ENCODE measurements at regions not wholly inside any gene's neighbourhood (a gene's known extent, or its start where the extent isn't known, plus 50 kb on each side); places are given as distances from the start of the nearest gene placed in this dataset.
A peak's percentile ranks its signal among the peaks of the same experiment; 100 is the strongest.
"Not testable (repeated sequence)": the region's sequence is repeated elsewhere in the genome, so short reads cannot be mapped to it uniquely, and the experiment has no call there.

DNA sequence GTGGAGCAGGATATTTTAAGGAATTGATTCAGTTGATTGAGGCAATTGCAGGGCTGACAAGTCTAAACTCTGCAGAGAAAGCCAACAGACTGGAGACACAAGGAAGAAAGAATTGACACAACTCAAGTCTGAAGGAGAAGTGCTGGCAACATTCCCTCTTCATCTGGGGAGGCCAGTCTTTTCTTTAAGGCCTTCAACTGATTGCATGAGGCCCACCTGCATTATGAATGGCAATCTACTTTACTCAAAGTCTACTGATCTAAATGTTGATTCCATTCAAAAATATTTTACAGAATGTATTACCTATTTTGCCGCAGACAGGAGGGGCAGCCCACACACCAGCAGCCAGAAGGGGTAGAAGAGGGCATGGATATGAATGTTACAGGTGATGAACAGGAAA is 425.2 kb downstream of the PCDH10 start:
- H3K4me3 ChIP-seq (replicated peaks in 1 of 2; ENCODE audit: low read depth in 2 of 2, low read length in 2 of 2) = no peak overlapping the region
- no peak for DNase-seq (ENCODE audit: low read depth in 2 of 2)
- TF ChIP-seq, protein P1, sequence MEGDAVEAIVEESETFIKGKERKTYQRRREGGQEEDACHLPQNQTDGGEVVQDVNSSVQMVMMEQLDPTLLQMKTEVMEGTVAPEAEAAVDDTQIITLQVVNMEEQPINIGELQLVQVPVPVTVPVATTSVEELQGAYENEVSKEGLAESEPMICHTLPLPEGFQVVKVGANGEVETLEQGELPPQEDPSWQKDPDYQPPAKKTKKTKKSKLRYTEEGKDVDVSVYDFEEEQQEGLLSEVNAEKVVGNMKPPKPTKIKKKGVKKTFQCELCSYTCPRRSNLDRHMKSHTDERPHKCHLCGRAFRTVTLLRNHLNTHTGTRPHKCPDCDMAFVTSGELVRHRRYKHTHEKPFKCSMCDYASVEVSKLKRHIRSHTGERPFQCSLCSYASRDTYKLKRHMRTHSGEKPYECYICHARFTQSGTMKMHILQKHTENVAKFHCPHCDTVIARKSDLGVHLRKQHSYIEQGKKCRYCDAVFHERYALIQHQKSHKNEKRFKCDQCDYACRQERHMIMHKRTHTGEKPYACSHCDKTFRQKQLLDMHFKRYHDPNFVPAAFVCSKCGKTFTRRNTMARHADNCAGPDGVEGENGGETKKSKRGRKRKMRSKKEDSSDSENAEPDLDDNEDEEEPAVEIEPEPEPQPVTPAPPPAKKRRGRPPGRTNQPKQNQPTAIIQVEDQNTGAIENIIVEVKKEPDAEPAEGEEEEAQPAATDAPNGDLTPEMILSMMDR (IDR thresholded peaks at IDR 0.05; ENCODE audit: low read depth, low read length) = no peak

DNA sequence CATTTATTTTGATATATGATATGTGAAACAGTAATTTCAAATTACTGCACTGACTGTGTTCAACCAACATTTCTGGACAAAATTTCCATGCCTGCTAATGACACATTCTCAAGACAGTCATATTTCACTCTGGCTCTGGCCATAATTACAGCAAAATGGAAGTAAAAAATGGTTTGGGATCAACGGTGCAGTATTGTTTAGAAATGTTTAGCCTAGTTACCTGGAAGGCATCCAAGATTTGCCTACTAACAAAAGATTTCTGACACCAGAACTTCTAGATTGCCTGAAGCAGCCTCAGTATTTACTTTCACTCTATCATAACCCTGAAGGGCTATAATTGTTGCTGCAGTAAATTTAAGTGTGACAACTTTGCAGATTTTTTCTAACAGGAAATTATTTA is 416.3 kb downstream of the PCDH10 start:
- DNase-seq (ENCODE audit: low read depth in 2 of 2) = peak; percentile 2 to 80
- no peak overlapping the region for H3K4me3 ChIP-seq (replicated peaks in 1 of 2; ENCODE audit: low read depth in 2 of 2, low read length in 2 of 2)
- TF ChIP-seq, protein P1 (IDR thresholded peaks at IDR 0.05; ENCODE audit: low read depth, low read length) = no peak

DNA sequence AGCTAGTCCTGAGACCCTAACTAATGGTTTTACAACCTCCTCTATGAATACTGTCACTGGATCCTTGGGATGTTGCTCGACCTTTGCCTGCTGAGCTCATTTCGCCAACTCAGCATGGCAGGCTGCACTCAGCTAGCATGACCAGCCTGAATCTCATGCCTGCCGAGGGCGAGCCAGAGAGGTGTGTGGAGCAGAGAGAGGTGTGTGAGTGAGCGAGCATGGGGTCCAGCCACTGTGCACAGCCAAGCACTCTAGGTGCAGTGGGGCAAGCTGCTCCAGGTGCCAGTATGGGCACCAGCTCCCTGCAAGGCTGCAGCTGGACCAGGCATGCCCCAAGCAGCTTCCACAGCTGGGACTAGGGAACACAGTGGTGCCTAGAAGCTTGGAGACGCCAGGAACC is 410.9 kb downstream of the PCDH10 start:
- TF ChIP-seq, protein P1 (IDR thresholded peaks at IDR 0.05; ENCODE audit: low read depth, low read length) = no peak
- DNase-seq (ENCODE audit: low read depth in 2 of 2) = no peak

DNA sequence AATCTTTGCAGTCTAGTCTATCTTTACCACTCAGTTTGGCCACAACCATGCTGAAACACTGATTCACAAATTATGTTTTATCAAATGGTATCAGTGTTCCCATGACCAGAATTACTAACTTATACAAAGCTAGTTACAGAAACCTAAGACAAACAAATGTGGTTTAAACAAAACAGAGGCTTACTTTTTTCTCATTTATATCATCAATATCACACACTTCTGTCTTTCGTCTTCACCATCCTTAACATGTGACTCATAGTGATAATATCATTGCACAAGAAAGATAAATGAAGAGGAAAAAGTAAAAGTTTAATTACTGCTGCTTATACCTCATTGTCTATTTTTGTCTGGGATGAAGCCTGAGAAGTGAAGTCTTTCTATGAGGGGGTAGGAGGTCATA is 406.6 kb downstream of the PCDH10 start:
- TF ChIP-seq, protein P1 (IDR thresholded peaks at IDR 0.05; ENCODE audit: low read depth, low read length) = no peak
- DNase-seq (ENCODE audit: low read depth in 2 of 2) = peak in 1 of 2 donors; percentile 1
- no peak overlapping the region for H3K4me3 ChIP-seq (replicated peaks in 1 of 2; ENCODE audit: low read depth in 2 of 2, low read length in 2 of 2)

More for the DNA sequence above, 410.9 kb downstream of the PCDH10 start:
- H3K4me3 ChIP-seq (replicated peaks in 1 of 2; ENCODE audit: low read depth in 2 of 2, low read length in 2 of 2) = no peak overlapping the region

DNA sequence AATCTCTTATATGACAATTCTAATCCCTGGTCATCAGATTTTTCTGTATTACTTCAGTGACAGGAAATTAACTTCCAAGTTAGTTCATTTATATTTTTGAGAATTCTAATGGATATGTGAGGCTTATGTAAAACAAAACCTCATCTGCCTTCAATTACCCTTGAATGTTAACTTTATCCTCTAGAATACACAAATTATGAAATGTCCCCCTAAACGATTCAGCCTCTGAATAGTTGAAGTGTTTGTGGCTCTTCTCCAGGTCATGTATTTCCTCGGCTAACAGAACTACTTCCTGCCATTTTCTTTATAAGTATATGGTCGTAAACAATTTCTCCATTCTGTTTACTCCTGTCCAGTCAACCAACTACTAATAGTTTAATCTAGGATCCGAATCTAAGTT is 401.3 kb downstream of the PCDH10 start:
- DNase-seq (ENCODE audit: low read depth in 2 of 2) = no peak
- H3K4me3 ChIP-seq (replicated peaks in 1 of 2; ENCODE audit: low read depth in 2 of 2, low read length in 2 of 2) = no peak overlapping the region
- TF ChIP-seq, protein P1 (IDR thresholded peaks at IDR 0.05; ENCODE audit: low read depth, low read length) = no peak

DNA sequence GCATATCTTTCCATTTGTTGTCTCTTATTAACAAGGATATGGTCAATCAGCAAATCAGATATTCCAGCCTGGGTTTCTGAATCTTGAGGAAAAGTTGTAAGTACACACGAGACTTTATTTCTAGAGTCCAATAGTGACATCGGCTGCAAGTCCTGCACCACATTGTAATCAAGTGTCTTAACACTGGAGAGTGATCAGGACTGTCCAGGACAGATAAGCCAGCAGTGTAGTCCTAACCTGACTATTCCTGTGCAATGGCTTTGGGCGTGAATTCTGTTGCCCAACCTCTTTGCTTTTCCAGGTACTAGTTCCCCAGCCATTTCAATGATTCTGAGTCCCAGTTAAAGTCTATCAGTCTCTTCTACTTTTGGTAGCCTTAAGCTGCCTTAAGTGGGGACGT is 395.0 kb downstream of the PCDH10 start:
- DNase-seq (ENCODE audit: low read depth in 2 of 2) = no peak
- H3K4me3 ChIP-seq (replicated peaks in 1 of 2; ENCODE audit: low read depth in 2 of 2, low read length in 2 of 2) = no peak overlapping the region
- TF ChIP-seq, protein P1 (IDR thresholded peaks at IDR 0.05; ENCODE audit: low read depth, low read length) = no peak

DNA sequence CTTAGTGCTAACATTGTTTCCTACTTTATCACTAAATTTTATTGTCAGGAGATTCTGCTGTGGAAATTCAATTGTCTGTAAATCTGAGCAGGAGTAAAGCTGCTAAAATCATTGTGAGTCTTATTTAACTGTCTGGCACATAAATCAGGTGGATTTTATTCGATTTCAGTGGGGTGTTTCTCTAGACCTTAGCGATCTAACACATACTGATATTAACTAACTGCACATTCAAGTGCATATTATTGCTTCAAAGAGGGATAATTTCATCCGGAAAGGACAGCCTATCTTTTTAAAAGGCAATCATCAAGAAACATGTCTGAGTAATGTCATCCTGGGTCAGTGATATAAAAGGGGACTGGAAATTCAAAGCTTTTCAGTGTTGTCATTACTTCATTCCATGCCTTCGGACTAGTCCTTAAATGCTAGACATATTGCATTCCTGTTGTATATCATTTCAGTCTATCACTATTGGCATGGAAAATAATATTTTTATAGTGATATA is 388.7 kb downstream of the PCDH10 start:
- DNase-seq (ENCODE audit: low read depth in 2 of 2) = no peak
- TF ChIP-seq, protein P1 (IDR thresholded peaks at IDR 0.05; ENCODE audit: low read depth, low read length) = no peak
- no peak overlapping the region for H3K4me3 ChIP-seq (replicated peaks in 1 of 2; ENCODE audit: low read depth in 2 of 2, low read length in 2 of 2)

DNA sequence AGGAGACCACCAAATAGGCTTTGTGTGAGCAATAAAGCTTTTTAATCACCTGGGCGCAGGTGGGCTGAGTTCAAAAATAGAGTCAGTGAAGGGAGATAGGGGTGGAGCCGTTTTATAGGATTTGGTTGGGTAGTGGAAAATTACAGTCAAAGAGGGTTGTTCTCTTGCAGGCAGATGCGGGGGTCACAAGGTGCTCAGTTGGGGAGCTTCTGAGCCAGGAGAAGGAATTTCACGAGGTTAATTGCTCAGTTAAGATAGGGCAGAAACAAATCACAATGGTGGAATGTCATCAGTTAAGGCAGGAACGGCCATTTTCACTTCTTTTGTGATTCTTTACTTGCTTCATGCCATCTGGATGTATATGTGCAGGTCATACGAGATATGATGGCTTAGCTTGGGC is 385.1 kb downstream of the PCDH10 start:
- H3K4me3 ChIP-seq (replicated peaks in 1 of 2; ENCODE audit: low read depth in 2 of 2, low read length in 2 of 2); DNase-seq (ENCODE audit: low read depth in 2 of 2): not testable (repeated sequence)
